ENCODE measurements at regions not wholly inside any gene's neighbourhood (a gene's known extent, or its start where the extent isn't known, plus 50 kb on each side); places are given as distances from the start of the nearest gene placed in this dataset.

- TF ChIP-seq, protein P1, sequence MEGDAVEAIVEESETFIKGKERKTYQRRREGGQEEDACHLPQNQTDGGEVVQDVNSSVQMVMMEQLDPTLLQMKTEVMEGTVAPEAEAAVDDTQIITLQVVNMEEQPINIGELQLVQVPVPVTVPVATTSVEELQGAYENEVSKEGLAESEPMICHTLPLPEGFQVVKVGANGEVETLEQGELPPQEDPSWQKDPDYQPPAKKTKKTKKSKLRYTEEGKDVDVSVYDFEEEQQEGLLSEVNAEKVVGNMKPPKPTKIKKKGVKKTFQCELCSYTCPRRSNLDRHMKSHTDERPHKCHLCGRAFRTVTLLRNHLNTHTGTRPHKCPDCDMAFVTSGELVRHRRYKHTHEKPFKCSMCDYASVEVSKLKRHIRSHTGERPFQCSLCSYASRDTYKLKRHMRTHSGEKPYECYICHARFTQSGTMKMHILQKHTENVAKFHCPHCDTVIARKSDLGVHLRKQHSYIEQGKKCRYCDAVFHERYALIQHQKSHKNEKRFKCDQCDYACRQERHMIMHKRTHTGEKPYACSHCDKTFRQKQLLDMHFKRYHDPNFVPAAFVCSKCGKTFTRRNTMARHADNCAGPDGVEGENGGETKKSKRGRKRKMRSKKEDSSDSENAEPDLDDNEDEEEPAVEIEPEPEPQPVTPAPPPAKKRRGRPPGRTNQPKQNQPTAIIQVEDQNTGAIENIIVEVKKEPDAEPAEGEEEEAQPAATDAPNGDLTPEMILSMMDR (IDR thresholded peaks at IDR 0.05; ENCODE audit: low read depth, low read length, poor library complexity, severe bottlenecking) = no peak
- no peak for TF ChIP-seq EZH2phosphoT487 (IDR thresholded peaks at IDR 0.05; ENCODE audit: borderline replicate concordance, low read length)
Measured at GRCh38 chr9:28056466-28056865, 483.2 kb upstream of the C9orf72 start.

Data from DOHH2 (cell line).